Activated naive CD8-positive, alpha-beta T cell treated with anti-CD3 and anti-CD28 coated beads for 36 hours (primary cell): ENCODE measurements at regions not wholly inside any gene's neighbourhood (a gene's known extent, or its start where the extent isn't known, plus 50 kb on each side); places are given as distances from the start of the nearest gene placed in this dataset.

Source experiments
- DNase-seq: peaks from one replicate; pipeline ENCODE4 v3.0.0; 2021
- H3K27ac Mint-ChIP-seq: one replicate; pipeline ENCODE4 v1.8.0; 2022; ENCODE audit warnings: mild to moderate bottlenecking, moderate library complexity, mixed read lengths
- H3K27me3 Mint-ChIP-seq: one replicate; pipeline ENCODE4 v1.8.0; 2022; ENCODE audit warnings: mild to moderate bottlenecking, mixed read lengths
- H3K36me3 Mint-ChIP-seq: one replicate; pipeline ENCODE4 v1.8.0; 2021; ENCODE audit warnings: mild to moderate bottlenecking, mixed read lengths
- H3K4me1 Mint-ChIP-seq: one replicate; pipeline ENCODE4 v1.8.0; 2021; ENCODE audit warnings: mixed read lengths
- H3K4me3 Mint-ChIP-seq: one replicate; pipeline ENCODE4 v1.8.0; 2022; ENCODE audit warnings: mild to moderate bottlenecking, moderate library complexity, mixed read lengths
- H3K9me3 Mint-ChIP-seq: one replicate; pipeline ENCODE4 v1.8.0; 2022; ENCODE audit warnings: mixed read lengths

DNA sequence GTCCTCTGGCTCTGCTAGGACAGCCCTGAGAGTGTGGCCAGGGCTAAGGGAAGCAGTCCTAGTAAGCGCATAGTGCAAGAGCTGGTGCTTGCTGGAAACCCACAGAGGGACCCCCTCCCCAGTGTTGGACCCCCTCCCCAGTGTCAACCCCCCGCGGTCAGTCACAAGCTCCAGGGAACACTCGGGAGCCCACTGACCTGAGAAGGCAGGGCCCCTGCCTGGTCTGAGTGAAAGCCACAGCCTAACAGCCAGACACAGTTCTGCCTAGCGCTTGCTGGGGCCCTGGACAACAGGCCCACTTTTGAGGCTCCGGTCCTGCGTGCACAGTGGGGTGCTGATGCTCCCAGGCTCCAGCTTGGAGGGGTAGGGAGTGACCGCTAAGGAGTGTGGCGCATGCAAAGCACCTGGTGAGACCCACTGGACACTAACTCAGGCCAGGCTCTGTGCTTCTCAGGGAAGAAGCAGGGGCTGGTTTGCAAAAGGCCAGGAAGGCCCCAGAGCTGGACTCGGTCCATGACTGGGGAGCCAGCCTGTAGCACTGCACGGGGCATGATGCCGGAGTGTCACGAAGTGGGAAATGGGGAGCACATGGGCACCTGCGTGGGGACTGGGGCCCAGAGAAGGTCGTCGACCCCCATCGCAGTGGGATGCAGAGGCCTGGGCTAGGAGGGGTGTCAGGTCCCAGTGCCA, 175.8 kb upstream of the PPP2R2D start:
- Mint-ChIP-seq H3K27me3 (peaks cover 16% of the 10 kb centered on the region), H3K4me3 (no peak overlapping the region), H3K27ac (no peak overlapping the region), H3K4me1 (peaks cover 3% of the 10 kb centered on the region), H3K9me3 (peaks cover 2% of the 10 kb centered on the region), H3K36me3 (peaks cover 1% of the 10 kb centered on the region)
- DNase-seq: no peak

DNA sequence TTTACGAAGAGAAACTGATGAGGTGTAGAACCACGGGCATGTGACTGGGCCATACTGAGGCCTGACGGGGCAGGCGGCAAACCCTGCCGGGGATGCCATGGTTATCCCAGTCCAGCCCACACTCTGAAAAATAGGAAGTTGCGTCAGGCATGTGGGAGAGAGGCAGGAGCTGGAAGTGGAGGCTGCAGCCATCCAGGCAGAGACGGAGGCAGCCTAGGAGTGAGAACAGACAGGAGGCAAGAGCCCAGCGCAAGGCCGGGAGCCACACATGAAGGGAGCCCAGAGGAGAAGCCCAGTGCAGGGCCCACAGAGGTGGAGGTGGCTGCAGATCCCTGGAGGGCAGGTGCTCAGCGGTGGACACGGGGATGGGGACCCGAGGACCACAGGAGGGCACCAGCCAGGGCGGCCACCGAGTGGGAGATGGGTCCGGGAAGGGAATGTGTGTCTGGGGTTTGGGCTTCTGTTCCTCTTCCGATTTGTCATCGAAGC, 175.2 kb upstream of the PPP2R2D start:
- H3K4me1 Mint-ChIP-seq: peaks cover 3% of the 10 kb centered on the region
- H3K9me3 Mint-ChIP-seq: no peaks in the 10 kb centered on the region
- H3K27ac Mint-ChIP-seq: no peak overlapping the region
- H3K36me3 Mint-ChIP-seq: no peaks in the 10 kb centered on the region
- H3K27me3 Mint-ChIP-seq: peaks cover 16% of the 10 kb centered on the region
- no peak overlapping the region for H3K4me3 Mint-ChIP-seq
- no peak for DNase-seq

DNA sequence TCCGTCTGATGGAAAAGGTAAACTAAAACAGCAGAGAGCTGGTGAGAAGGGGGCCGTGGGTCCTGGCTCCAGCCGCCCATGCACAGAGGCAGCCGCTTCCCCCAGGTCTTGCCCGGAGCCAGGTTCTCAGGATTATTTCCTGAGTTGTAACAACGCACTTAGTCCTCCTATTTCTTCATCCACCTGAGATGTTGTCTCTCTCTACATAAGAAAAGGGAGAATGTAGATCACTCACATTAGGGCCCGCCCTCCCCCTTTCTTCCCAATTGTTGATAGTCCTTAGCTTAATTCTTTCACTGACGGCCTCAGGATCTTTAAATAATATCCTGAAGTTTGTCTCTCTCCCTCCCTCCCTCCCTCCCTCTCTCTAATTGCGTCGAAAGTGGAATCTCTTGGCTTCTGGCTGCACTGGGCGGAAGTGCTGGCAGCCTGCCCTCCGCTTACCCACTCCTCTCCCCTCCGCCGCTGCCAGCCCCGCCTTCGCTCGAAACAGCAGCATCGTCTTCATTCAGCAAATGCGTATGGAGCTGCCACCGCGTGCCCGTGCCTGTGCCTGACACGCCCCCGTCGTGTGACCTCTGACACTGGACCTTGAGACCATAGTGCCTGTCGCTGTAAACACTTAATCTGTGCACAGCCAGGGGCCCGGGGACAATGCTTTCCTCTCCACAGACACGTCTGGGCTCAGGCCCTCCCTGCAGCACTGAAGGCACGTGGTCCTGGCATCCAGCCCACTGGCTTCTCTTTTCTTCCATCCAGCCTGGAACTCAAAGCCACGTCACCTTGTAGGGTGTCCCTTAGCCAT, 174.5 kb upstream of the PPP2R2D start:
- no peak overlapping the region for H3K4me3 Mint-ChIP-seq
- no peak for DNase-seq
- no peaks in the 10 kb centered on the region for H3K36me3 Mint-ChIP-seq
- H3K9me3 Mint-ChIP-seq: no peaks in the 10 kb centered on the region
- no peak overlapping the region for H3K27ac Mint-ChIP-seq
- H3K4me1 Mint-ChIP-seq: peaks cover 3% of the 10 kb centered on the region
- peaks cover 16% of the 10 kb centered on the region for H3K27me3 Mint-ChIP-seq

- DNase-seq: no peak
- no peak overlapping the region for H3K4me3 Mint-ChIP-seq
- no peak overlapping the region for H3K27ac Mint-ChIP-seq
- no peaks in the 10 kb centered on the region for H3K9me3 Mint-ChIP-seq
- peaks cover 3% of the 10 kb centered on the region for H3K4me1 Mint-ChIP-seq
- no peaks in the 10 kb centered on the region for H3K36me3 Mint-ChIP-seq
- peaks cover 16% of the 10 kb centered on the region for H3K27me3 Mint-ChIP-seq
Measured at GRCh38 chr10:131726967-131727366, 173.8 kb upstream of the PPP2R2D start.

- Mint-ChIP-seq H3K4me1 (peaks cover 3% of the 10 kb centered on the region), H3K4me3 (no peak overlapping the region), H3K36me3 (no peaks in the 10 kb centered on the region), H3K27ac (no peak overlapping the region), H3K27me3 (peaks cover 16% of the 10 kb centered on the region), H3K9me3 (peaks cover 1% of the 10 kb centered on the region)
- DNase-seq: no peak
Measured at GRCh38 chr10:131727560-131727959, 173.2 kb upstream of the PPP2R2D start.

DNA sequence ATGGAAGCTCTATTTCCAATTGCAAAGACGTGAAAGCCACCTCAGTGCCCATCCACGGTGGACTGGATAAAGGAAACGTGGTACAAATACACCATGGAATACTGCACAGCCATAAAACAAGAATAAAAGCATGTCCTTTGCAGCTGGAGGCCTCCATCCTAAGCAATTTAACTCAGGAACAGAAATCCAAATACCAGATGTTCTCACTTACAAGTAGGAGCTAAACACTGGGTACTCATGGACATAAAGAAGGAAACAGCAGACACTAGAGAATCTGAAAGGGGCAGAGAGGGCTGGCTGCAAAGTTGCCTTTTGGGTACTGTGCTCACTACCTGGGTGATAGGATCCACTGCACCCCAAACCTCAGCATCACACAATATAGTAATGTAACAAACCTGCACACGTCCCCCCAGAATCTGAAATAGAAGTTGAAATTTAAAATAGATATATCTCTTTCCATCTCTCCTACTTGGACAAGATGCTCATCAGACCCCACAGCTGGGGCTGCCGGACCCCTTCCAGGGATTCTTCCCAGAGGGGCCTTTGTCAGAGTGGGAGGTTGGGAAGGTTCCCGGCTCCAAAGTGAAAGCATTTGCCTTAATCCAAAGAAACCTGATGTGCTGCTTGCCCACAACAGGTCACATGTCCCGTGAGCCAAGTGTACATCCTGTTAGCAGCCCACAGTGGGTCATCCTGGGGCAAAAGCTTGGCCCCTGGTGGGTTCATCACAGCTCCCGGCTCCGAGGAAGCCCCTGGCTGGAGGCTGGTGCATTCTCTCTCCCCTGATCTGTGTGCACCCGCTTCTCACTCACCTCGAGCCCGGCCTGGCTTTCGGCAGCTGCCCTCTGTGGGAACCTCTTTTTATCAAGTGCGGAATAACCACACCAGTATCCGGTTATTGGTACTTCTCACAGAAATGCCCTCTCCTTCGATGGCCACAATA, 172.3 kb upstream of the PPP2R2D start:
- Mint-ChIP-seq H3K27ac (no peak overlapping the region), H3K27me3 (peaks cover 16% of the 10 kb centered on the region), H3K36me3 (no peaks in the 10 kb centered on the region), H3K9me3 (peaks cover 2% of the 10 kb centered on the region), H3K4me3 (no peak overlapping the region), H3K4me1 (peaks cover 3% of the 10 kb centered on the region)
- no peak for DNase-seq

DNA sequence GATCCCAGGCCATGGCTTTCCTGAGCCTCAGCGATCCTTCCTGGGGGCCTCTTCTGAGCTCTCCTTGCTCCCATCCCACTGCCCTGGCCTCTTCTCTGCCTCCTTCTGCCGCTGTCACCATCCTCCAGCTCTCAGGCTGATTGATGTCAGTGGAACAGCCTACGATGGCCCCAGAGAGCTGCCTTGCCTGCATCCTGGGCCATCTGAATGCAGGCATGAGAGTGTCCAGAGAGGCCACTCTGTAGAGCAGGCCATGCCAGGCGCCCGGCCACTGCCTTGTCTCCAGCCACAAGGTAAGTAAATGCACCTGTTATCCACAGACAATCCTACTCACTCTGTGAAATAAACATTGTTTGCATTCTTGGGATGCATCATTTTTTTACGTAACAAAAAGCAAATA, 171.4 kb upstream of the PPP2R2D start:
- Mint-ChIP-seq H3K4me1 (peaks cover 3% of the 10 kb centered on the region), H3K27me3 (peaks cover 16% of the 10 kb centered on the region), H3K4me3 (no peak overlapping the region), H3K36me3 (no peaks in the 10 kb centered on the region), H3K27ac (no peak overlapping the region), H3K9me3 (peaks cover 2% of the 10 kb centered on the region)
- no peak for DNase-seq

- H3K4me3 Mint-ChIP-seq: no peak overlapping the region
- DNase-seq: no peak
- peaks cover 2% of the 10 kb centered on the region for H3K9me3 Mint-ChIP-seq
- H3K36me3 Mint-ChIP-seq: no peaks in the 10 kb centered on the region
- peaks cover 3% of the 10 kb centered on the region for H3K4me1 Mint-ChIP-seq
- H3K27ac Mint-ChIP-seq: no peak overlapping the region
- H3K27me3 Mint-ChIP-seq: peaks cover 16% of the 10 kb centered on the region
Measured at GRCh38 chr10:131729938-131730660, 170.7 kb upstream of the PPP2R2D start.

GRCh38 chr10:131730771-131731497, 169.9 kb upstream of the PPP2R2D start:
- no peak for DNase-seq

GRCh38 chr10:131731780-131732630, 168.8 kb upstream of the PPP2R2D start:
- H3K9me3 Mint-ChIP-seq: peaks cover 2% of the 10 kb centered on the region
- H3K4me3 Mint-ChIP-seq: no peak overlapping the region
- no peaks in the 10 kb centered on the region for H3K4me1 Mint-ChIP-seq
- no peak overlapping the region for H3K27ac Mint-ChIP-seq
- H3K27me3 Mint-ChIP-seq: peaks cover 10% of the 10 kb centered on the region
- no peaks in the 10 kb centered on the region for H3K36me3 Mint-ChIP-seq
- DNase-seq: no peak

More at GRCh38 chr10:131730771-131731497, 169.9 kb upstream of the PPP2R2D start:
- Mint-ChIP-seq H3K4me1 (peaks cover 3% of the 10 kb centered on the region), H3K27me3 (peaks cover 15% of the 10 kb centered on the region), H3K4me3 (no peak overlapping the region), H3K9me3 (peaks cover 2% of the 10 kb centered on the region), H3K27ac (no peak overlapping the region), H3K36me3 (no peaks in the 10 kb centered on the region)

DNA sequence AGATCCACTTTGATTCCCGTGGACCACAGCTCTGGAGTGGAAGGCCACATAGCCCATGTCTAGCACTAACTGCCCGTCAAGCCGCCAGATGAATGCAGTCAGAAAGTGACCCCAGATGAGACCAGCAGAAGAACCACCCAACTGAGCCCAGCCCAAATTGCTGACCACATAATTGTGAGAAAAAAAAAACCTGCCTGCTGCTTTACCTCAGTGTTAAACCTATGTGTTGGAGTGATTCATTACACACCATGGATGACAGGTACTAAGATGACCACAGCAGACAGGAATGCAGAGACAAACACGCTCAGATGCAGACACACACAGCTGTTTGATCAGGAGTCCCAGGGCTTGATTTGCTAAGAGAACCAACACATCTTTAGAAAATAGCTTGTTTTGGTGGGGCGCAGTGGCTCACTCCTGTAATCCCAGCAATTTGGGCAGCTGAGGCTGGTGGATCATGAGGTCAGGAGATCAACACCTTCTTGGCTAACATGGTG, 168.1 kb upstream of the PPP2R2D start:
- Mint-ChIP-seq H3K4me3 (no peak overlapping the region), H3K27ac (no peak overlapping the region), H3K9me3 (peaks cover 2% of the 10 kb centered on the region), H3K4me1 (no peaks in the 10 kb centered on the region), H3K27me3 (peaks cover 8% of the 10 kb centered on the region), H3K36me3 (no peaks in the 10 kb centered on the region)
- DNase-seq: no peak

- H3K27ac Mint-ChIP-seq: no peak overlapping the region
- no peaks in the 10 kb centered on the region for H3K4me1 Mint-ChIP-seq
- no peaks in the 10 kb centered on the region for H3K36me3 Mint-ChIP-seq
- peaks cover 8% of the 10 kb centered on the region for H3K27me3 Mint-ChIP-seq
- no peak for DNase-seq
- peaks cover 2% of the 10 kb centered on the region for H3K9me3 Mint-ChIP-seq
- H3K4me3 Mint-ChIP-seq: no peak overlapping the region
Measured at GRCh38 chr10:131733596-131733995, 167.2 kb upstream of the PPP2R2D start.

GRCh38 chr10:131735577-131735976, 165.2 kb upstream of the PPP2R2D start:
- Mint-ChIP-seq H3K36me3 (no peaks in the 10 kb centered on the region), H3K4me3 (no peak overlapping the region), H3K4me1 (no peaks in the 10 kb centered on the region), H3K27ac (no peak overlapping the region), H3K27me3 (peaks cover 15% of the 10 kb centered on the region), H3K9me3 (peaks cover 2% of the 10 kb centered on the region)
- DNase-seq: no peak
